Naive thymus-derived CD4-positive, alpha-beta T cell (primary cell): ENCODE measurements at regions not wholly inside any gene's neighbourhood (a gene's known extent, or its start where the extent isn't known, plus 50 kb on each side); places are given as distances from the start of the nearest gene placed in this dataset.

Experiments used
- ATAC-seq: fragments of 150-1000 bp; cut with Tn5 transposase; 2 replicates; pipeline ENCODE4 v1.10.0; 2021; ENCODE audit warnings: mild to moderate bottlenecking, moderate library complexity
- CTCF ChIA-PET: fragments of 350-600 bp; sonication (Branson Sonifier 250); formaldehyde crosslinking; loops from one replicate; lab custom pipeline; 2021; ENCODE audit warnings: antibody characterized with exemption; lab: Charles Lee
- POLR2A ChIA-PET: fragments of 350-600 bp; sonication (Branson Sonifier 250); formaldehyde crosslinking; loops from one replicate; lab custom pipeline; 2021; ENCODE audit warnings: antibody characterized with exemption, inconsistent platforms; lab: Charles Lee
- DNase-seq, 9 donors: peaks; one replicate each; pipeline versions ENCODE4 v3.0.0 to v3.0.0-alpha.2; 2020 to 2022; ENCODE audit warnings: mixed read lengths in 1 of 9
- H3K27ac ChIP-seq: one replicate; pipeline ENCODE4 v1.7.0; 2013; ENCODE audit warnings: mild to moderate bottlenecking, low read depth, low read length, moderate library complexity
- H3K27me3 ChIP-seq, 2 donors: one replicate each; pipeline ENCODE4 v1.7.0; 2013; ENCODE audit warnings: low read length in 2 of 2, mild to moderate bottlenecking in 2 of 2, moderate library complexity in 2 of 2; ENCODE audit not compliant: control insufficient read depth in 2 of 2, insufficient read depth in 2 of 2
- H3K36me3 ChIP-seq, 3 experiments: 1 replicate in 2 of 3; 2 replicates in 1 of 3; pipeline ENCODE4 v1.7.0; 2013; ENCODE audit warnings: low read length in 3 of 3, mild to moderate bottlenecking in 3 of 3, moderate library complexity in 1 of 3; ENCODE audit not compliant: insufficient read depth in 3 of 3, control insufficient read depth in 2 of 3
- H3K4me1 ChIP-seq, 2 donors: one replicate each; pipeline ENCODE4 v1.7.0; 2013; ENCODE audit warnings: low read length in 2 of 2, mild to moderate bottlenecking in 2 of 2, moderate library complexity in 1 of 2; ENCODE audit not compliant: control insufficient read depth in 2 of 2, insufficient read depth in 2 of 2
- H3K4me3 ChIP-seq: 2 replicates; pipeline ENCODE4 v1.7.0; 2013; ENCODE audit warnings: mild to moderate bottlenecking, low read length
- H3K9me3 ChIP-seq, 3 experiments: 1 replicate in 2 of 3; 2 replicates in 1 of 3; pipeline ENCODE4 v1.7.0; 2013; ENCODE audit warnings: low read length in 3 of 3; ENCODE audit not compliant: control insufficient read depth in 2 of 3
- H3K27ac Mint-ChIP-seq, 9 donors: one replicate each; pipeline ENCODE4 v1.8.0; 2020 to 2022; ENCODE audit warnings: mixed read lengths in 9 of 9, mild to moderate bottlenecking in 8 of 9, moderate library complexity in 5 of 9, inconsistent platforms in 2 of 9
- H3K27me3 Mint-ChIP-seq, 5 donors: one replicate each; pipeline ENCODE4 v1.8.0; 2021 to 2022; ENCODE audit warnings: mixed read lengths in 5 of 5, mild to moderate bottlenecking in 1 of 5
- H3K36me3 Mint-ChIP-seq, 5 donors: one replicate each; pipeline ENCODE4 v1.8.0; 2020 to 2022; ENCODE audit warnings: mixed read lengths in 5 of 5, mild to moderate bottlenecking in 3 of 5, inconsistent platforms in 1 of 5
- H3K4me1 Mint-ChIP-seq, 7 donors: one replicate each; pipeline ENCODE4 v1.8.0; 2020 to 2022; ENCODE audit warnings: mixed read lengths in 7 of 7, mild to moderate bottlenecking in 3 of 7, inconsistent platforms in 1 of 7
- H3K4me3 Mint-ChIP-seq, 10 donors: one replicate each; pipeline ENCODE4 v1.8.0; 2020 to 2022; ENCODE audit warnings: mild to moderate bottlenecking in 10 of 10, mixed read lengths in 10 of 10, moderate library complexity in 6 of 10, inconsistent platforms in 2 of 10
- H3K9me3 Mint-ChIP-seq, 11 donors: one replicate each; pipeline ENCODE4 v1.8.0; 2020 to 2022; ENCODE audit warnings: mixed read lengths in 11 of 11, mild to moderate bottlenecking in 4 of 11, inconsistent platforms in 1 of 11, moderate library complexity in 1 of 11
- intact Hi-C, 2 donors: fragments of 100-400 bp; cut with micrococcal nuclease; formaldehyde crosslinking; loops; one replicate each; pipeline ENCODE4 v1.15.1; 2023

GRCh38 chr5:115052948-115053347 is 116.8 kb downstream of the TRIM36 start:
- no peaks in the 10 kb centered on the region for H3K36me3 Mint-ChIP-seq
- no peaks in the 10 kb centered on the region for H3K4me1 Mint-ChIP-seq
- Histone ChIP-seq H3K9me3 (no peaks in the 10 kb centered on the region), H3K27ac (no peak overlapping the region), H3K36me3 (no peaks in the 10 kb centered on the region), H3K4me3 (no peak overlapping the region), H3K4me1 (no peaks in the 10 kb centered on the region), H3K27me3 (no peaks in the 10 kb centered on the region)
- H3K4me3 Mint-ChIP-seq, result no peak overlapping the region
- no peak overlapping the region for H3K27ac Mint-ChIP-seq
- intact Hi-C loops, result no loop called here
- H3K9me3 Mint-ChIP-seq, result peaks cover 0 to 6% (median 0%) of the 10 kb centered on the region in 11 donors
- ChIA-PET CTCF (no interaction called here), POLR2A (no interaction called here)
- ATAC-seq, result no peak
- H3K27me3 Mint-ChIP-seq, result peaks cover 2 to 18% (median 10%) of the 10 kb centered on the region in 5 donors
- no peak for DNase-seq

- H3K9me3 Mint-ChIP-seq, result peaks cover 0 to 5% (median 0%) of the 10 kb centered on the region in 11 donors
- no peak for ATAC-seq
Observed at GRCh38 chr5:115050866-115051265, 118.8 kb downstream of the TRIM36 start.

DNA sequence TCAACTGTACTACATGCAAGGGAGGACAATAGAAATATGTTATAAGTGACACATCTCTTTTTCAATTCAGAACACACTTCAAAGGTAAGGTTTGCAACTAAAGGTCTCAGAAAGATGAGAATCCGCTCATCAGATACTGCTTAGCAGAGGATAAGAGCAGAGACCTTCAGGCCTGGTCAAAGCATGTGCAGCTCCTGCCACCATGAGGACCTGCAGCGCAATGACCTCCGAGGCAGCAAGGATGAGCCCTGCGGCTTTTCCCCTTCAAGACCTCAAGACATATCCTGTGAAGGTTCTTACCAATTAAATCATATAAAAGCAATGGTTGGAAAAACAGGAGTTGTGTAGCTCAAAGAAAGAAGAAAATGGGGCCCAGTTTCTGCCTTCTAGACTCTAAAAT is 135.8 kb downstream of the TRIM36 start:
- Mint-ChIP-seq H3K4me1 (no peaks in the 10 kb centered on the region), H3K27ac (no peak overlapping the region), H3K36me3 (no peaks in the 10 kb centered on the region), H3K9me3 (peaks cover 0 to 61% (median 12%) of the 10 kb centered on the region in 11 donors), H3K4me3 (no peak overlapping the region), H3K27me3 (peaks cover 0 to 15% (median 0%) of the 10 kb centered on the region in 5 donors)
- Histone ChIP-seq H3K9me3 (no peaks in the 10 kb centered on the region), H3K36me3 (no peaks in the 10 kb centered on the region), H3K4me1 (no peaks in the 10 kb centered on the region), H3K27ac (no peak overlapping the region), H3K4me3 (no peak overlapping the region), H3K27me3 (no peaks in the 10 kb centered on the region)
- no peak for ATAC-seq
- CTCF ChIA-PET, result no interaction called here
- no peak for DNase-seq
- intact Hi-C loops, result no loop called here
- POLR2A ChIA-PET, result no interaction called here

More at GRCh38 chr5:115050866-115051265, 118.8 kb downstream of the TRIM36 start:
- Histone ChIP-seq H3K27me3 (no peaks in the 10 kb centered on the region), H3K27ac (no peak overlapping the region), H3K4me1 (no peaks in the 10 kb centered on the region), H3K9me3 (no peaks in the 10 kb centered on the region), H3K36me3 (no peaks in the 10 kb centered on the region), H3K4me3 (no peak overlapping the region)
- ChIA-PET POLR2A (no interaction called here), CTCF (no interaction called here)
- no peaks in the 10 kb centered on the region for H3K36me3 Mint-ChIP-seq
- H3K4me3 Mint-ChIP-seq, result no peak overlapping the region
- DNase-seq, result no peak
- no peaks in the 10 kb centered on the region for H3K4me1 Mint-ChIP-seq
- peaks cover 2 to 18% (median 14%) of the 10 kb centered on the region in 5 donors for H3K27me3 Mint-ChIP-seq
- no peak overlapping the region for H3K27ac Mint-ChIP-seq
- intact Hi-C loops, result no loop called here

DNA sequence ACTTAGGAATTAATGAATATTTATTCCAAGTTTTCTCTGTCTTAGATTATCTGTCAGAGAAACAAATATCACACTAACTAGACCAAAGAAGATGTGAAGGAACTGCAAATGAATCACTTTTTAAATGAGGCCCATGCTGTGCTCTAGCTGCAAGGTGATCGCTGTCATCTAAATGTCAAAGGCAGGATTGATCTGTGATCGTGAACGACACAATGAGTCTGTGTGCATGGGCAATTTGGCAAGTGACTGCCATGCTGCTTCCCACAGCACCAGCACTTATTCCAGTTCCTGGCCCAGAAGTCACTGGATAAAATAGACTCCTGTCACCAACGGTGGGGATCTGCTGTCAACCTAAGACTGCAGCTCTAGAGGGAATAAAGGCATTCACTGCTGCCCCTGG is 141.2 kb downstream of the TRIM36 start:
- no peaks in the 10 kb centered on the region for H3K4me1 Mint-ChIP-seq
- peaks cover 0 to 14% (median 11%) of the 10 kb centered on the region in 5 donors for H3K27me3 Mint-ChIP-seq
- ATAC-seq (no peak), DNase-seq (no peak)
- H3K4me3 Mint-ChIP-seq, result no peak overlapping the region
- no peak overlapping the region for H3K27ac ChIP-seq
- ChIA-PET CTCF (no interaction called here), POLR2A (no interaction called here)
- H3K36me3 ChIP-seq, result no peaks in the 10 kb centered on the region
- H3K9me3 Mint-ChIP-seq, result peaks cover 0 to 23% (median 3%) of the 10 kb centered on the region in 11 donors
- H3K4me3 ChIP-seq, result no peak overlapping the region
- H3K27ac Mint-ChIP-seq, result no peak overlapping the region
- intact Hi-C loops, result no loop called here
- no peaks in the 10 kb centered on the region for H3K4me1 ChIP-seq
- no peaks in the 10 kb centered on the region for H3K9me3 ChIP-seq
- H3K36me3 Mint-ChIP-seq, result no peaks in the 10 kb centered on the region
- peaks cover 0 to 3% of the 10 kb centered on the region in 2 donors for H3K27me3 ChIP-seq

DNA sequence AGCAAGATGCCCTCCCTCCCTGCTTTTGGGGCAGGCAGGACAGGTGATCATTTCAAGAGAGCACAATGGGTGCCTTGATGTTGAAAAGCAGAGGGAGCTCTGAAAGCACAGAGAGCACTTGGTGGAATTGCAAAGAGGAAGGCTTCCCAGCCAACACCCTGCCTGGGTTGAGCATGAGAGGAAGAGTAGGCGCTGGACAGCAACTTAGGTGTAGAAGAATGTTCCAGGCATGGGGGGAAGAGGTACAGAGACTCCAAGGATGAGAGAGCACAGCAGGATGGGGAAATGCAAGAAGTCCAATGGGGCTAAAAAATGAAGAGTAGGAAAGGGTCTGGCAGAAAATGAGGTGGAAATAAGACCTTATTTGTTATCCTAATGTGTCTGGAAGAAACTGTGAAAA is 144.8 kb downstream of the TRIM36 start:
- H3K4me1 ChIP-seq, result no peaks in the 10 kb centered on the region
- Mint-ChIP-seq H3K4me1 (peaks cover 0 to 3% (median 0%) of the 10 kb centered on the region in 7 donors), H3K27me3 (peaks cover 0 to 16% (median 4%) of the 10 kb centered on the region in 5 donors), H3K4me3 (no peak overlapping the region), H3K9me3 (peaks cover 0 to 3% (median 0%) of the 10 kb centered on the region in 11 donors), H3K27ac (no peak overlapping the region), H3K36me3 (no peaks in the 10 kb centered on the region)
- POLR2A ChIA-PET, result no interaction called here
- no peak for ATAC-seq
- peaks cover 0 to 3% of the 10 kb centered on the region in 2 donors for H3K27me3 ChIP-seq
- no peaks in the 10 kb centered on the region for H3K36me3 ChIP-seq
- intact Hi-C loops, result no loop called here
- no peak overlapping the region for H3K27ac ChIP-seq
- H3K9me3 ChIP-seq, result no peaks in the 10 kb centered on the region
- CTCF ChIA-PET, result interaction anchor here (0.6 kb wide), 1 partner anchor 555 kb away, joined by 3 read pairs; no protein-coding TSS in a partner anchor
- no peak for DNase-seq
- H3K4me3 ChIP-seq, result no peak overlapping the region

- peaks cover 0 to 3% of the 10 kb centered on the region in 2 donors for H3K27me3 ChIP-seq
- DNase-seq, result no peak
- intact Hi-C loops, result no loop called here
- no peak overlapping the region for H3K27ac Mint-ChIP-seq
- H3K4me3 Mint-ChIP-seq, result no peak overlapping the region
- H3K27ac ChIP-seq, result no peak overlapping the region
- ATAC-seq, result no peak
- peaks cover 0 to 16% (median 4%) of the 10 kb centered on the region in 5 donors for H3K27me3 Mint-ChIP-seq
- ChIA-PET POLR2A (no interaction called here), CTCF (no interaction called here)
- H3K9me3 Mint-ChIP-seq, result peaks cover 0 to 5% (median 1%) of the 10 kb centered on the region in 11 donors
- H3K36me3 Mint-ChIP-seq, result no peaks in the 10 kb centered on the region
- H3K36me3 ChIP-seq, result no peaks in the 10 kb centered on the region
- peaks cover 0 to 3% (median 0%) of the 10 kb centered on the region in 7 donors for H3K4me1 Mint-ChIP-seq
- H3K4me1 ChIP-seq, result no peaks in the 10 kb centered on the region
- no peak overlapping the region for H3K4me3 ChIP-seq
- no peaks in the 10 kb centered on the region for H3K9me3 ChIP-seq
Observed at GRCh38 chr5:115022303-115022702, 147.4 kb downstream of the TRIM36 start.

GRCh38 chr5:115016646-115017045 is 153.1 kb downstream of the TRIM36 start:
- no peaks in the 10 kb centered on the region for H3K4me1 ChIP-seq
- Mint-ChIP-seq H3K4me3 (no peak overlapping the region), H3K36me3 (peaks cover 0 to 4% (median 0%) of the 10 kb centered on the region in 5 donors), H3K27ac (no peak overlapping the region), H3K27me3 (peaks cover 0 to 13% (median 0%) of the 10 kb centered on the region in 5 donors), H3K9me3 (peaks cover 0 to 24% (median 4%) of the 10 kb centered on the region in 11 donors), H3K4me1 (peaks cover 0 to 2% (median 0%) of the 10 kb centered on the region in 7 donors)
- no peak for ATAC-seq
- POLR2A ChIA-PET, result interaction anchor here (0.6 kb wide), 1 partner anchor 11 kb away, joined by 3 read pairs; no protein-coding TSS in a partner anchor
- no peak overlapping the region for H3K27ac ChIP-seq
- intact Hi-C loops, result no loop called here
- no peak overlapping the region for H3K4me3 ChIP-seq
- no peaks in the 10 kb centered on the region for H3K27me3 ChIP-seq
- H3K36me3 ChIP-seq, result no peaks in the 10 kb centered on the region
- H3K9me3 ChIP-seq, result no peaks in the 10 kb centered on the region
- CTCF ChIA-PET, result no interaction called here
- no peak for DNase-seq
